Keratinocyte (primary cell): ENCODE measurements at regions not wholly inside any gene's neighbourhood (a gene's known extent, or its start where the extent isn't known, plus 50 kb on each side); places are given as distances from the start of the nearest gene placed in this dataset.

Source experiments
- EZH2 ChIP-seq: IDR thresholded peaks from one replicate; pipeline ENCODE4 v1.6.1; 2012; ENCODE audit warnings: inconsistent platforms, mild to moderate bottlenecking, low read length, moderate library complexity
- TF ChIP-seq, protein P1 (sequence below), 3 experiments: IDR thresholded peaks in 1 of 3; conservative IDR thresholded peaks in 1 of 3; optimal IDR thresholded peaks in 1 of 3; 2 replicates in 2 of 3; 3 replicates in 1 of 3; pipeline versions ENCODE3 to v1.5.1; 2011; ENCODE audit warnings: low read length in 3 of 3, mild to moderate bottlenecking in 3 of 3, moderate library complexity in 2 of 3, control low read depth in 1 of 3, inconsistent platforms in 1 of 3; ENCODE audit not compliant: insufficient read depth in 2 of 3; ENCODE audit errors: extremely low read depth in 1 of 3

DNA sequence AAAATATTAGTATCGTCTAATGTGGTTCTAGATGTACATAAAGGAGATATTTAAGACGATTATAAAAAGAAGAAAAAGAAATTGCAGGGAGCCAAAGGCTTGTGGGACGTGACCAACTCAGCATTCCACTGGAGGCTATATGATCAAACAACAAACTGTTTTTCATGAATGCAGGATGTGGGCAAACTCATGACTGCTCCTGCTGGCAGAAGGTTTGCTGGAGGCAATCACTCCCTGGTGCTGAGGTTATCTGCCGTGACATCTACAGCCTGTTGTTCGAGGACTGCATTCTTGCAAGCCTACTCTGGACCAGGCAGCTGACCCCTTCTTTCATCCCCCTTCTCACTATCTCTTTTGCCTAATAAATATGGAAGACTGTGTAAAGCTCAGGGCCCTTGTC is 518.1 kb downstream of the UQCRFS1 start:
- TF ChIP-seq, protein P1, sequence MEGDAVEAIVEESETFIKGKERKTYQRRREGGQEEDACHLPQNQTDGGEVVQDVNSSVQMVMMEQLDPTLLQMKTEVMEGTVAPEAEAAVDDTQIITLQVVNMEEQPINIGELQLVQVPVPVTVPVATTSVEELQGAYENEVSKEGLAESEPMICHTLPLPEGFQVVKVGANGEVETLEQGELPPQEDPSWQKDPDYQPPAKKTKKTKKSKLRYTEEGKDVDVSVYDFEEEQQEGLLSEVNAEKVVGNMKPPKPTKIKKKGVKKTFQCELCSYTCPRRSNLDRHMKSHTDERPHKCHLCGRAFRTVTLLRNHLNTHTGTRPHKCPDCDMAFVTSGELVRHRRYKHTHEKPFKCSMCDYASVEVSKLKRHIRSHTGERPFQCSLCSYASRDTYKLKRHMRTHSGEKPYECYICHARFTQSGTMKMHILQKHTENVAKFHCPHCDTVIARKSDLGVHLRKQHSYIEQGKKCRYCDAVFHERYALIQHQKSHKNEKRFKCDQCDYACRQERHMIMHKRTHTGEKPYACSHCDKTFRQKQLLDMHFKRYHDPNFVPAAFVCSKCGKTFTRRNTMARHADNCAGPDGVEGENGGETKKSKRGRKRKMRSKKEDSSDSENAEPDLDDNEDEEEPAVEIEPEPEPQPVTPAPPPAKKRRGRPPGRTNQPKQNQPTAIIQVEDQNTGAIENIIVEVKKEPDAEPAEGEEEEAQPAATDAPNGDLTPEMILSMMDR (optimal IDR thresholded peaks at IDR 0.05 in 1 of 3, IDR thresholded peaks at IDR 0.05 in 1 of 3, conservative IDR thresholded peaks at IDR 0.05 in 1 of 3; ENCODE audit: extremely low read depth in 1 of 3, insufficient read depth in 2 of 3, low read length in 3 of 3) = peak in 1 of 3 experiments; percentile 21
- TF ChIP-seq EZH2 = no peak
